B cell (primary cell): ENCODE measurements at regions not wholly inside any gene's neighbourhood (a gene's known extent, or its start where the extent isn't known, plus 50 kb on each side); places are given as distances from the start of the nearest gene placed in this dataset.

Experiments used
- ATAC-seq: fragments of 200-7000 bp; cut with Tn5 transposase; one replicate; pipeline ENCODE4 v1.10.0; 2021; ENCODE audit warnings: low read depth, mild to moderate bottlenecking, moderate number of reproducible peaks, moderate library complexity
- CTCF ChIA-PET: fragments of 350-600 bp; sonication (Branson Sonifier 250); formaldehyde crosslinking; loops from one replicate; lab custom pipeline; 2021; ENCODE audit warnings: antibody characterized with exemption, inconsistent platforms; lab: Charles Lee
- POLR2A ChIA-PET: fragments of 350-600 bp; sonication (Branson Sonifier 250); formaldehyde crosslinking; loops from one replicate; lab custom pipeline; 2021; ENCODE audit warnings: antibody characterized with exemption; lab: Charles Lee
- DNase-seq: peaks from one replicate; pipeline ENCODE4 v3.0.0; 2013
- H2AFZ ChIP-seq: 2 replicates; pipeline ENCODE4 v1.6.1; 2012; ENCODE audit warnings: mild to moderate bottlenecking, low read depth, low read length; ENCODE audit not compliant: insufficient read depth, poor library complexity, severe bottlenecking
- H3K27ac ChIP-seq, 2 donors: 1 replicate in 1 of 2; 2 replicates in 1 of 2; pipeline ENCODE4 v1.5.1; 2012 to 2013; ENCODE audit warnings: low read length in 2 of 2, mild to moderate bottlenecking in 2 of 2, moderate library complexity in 1 of 2
- H3K27me3 ChIP-seq, 4 experiments: fragments of 200-600 bp in 1 of 4; sonication (generic) in 1 of 4; replicated peaks in 1 of 4; 1 replicate in 2 of 4; 2 replicates in 2 of 4; pipeline versions ENCODE4 v1.6.1 to v1.7.0; 2013 to 2016; ENCODE audit warnings: low read length in 3 of 4, mild to moderate bottlenecking in 2 of 4, mixed read lengths in 1 of 4, moderate library complexity in 1 of 4; ENCODE audit not compliant: insufficient read depth in 4 of 4, control insufficient read depth in 3 of 4; ENCODE audit errors: control extremely low read depth in 1 of 4
- H3K36me3 ChIP-seq, 2 experiments: replicated peaks in 1 of 2; 1 replicate in 1 of 2; 2 replicates in 1 of 2; pipeline versions ENCODE4 v1.6.1 to v1.7.1; 2013; ENCODE audit warnings: low read length in 1 of 2; ENCODE audit not compliant: insufficient read depth in 2 of 2, control insufficient read depth in 1 of 2; ENCODE audit errors: control extremely low read depth in 1 of 2, extremely low read depth in 1 of 2
- H3K4me1 ChIP-seq, 2 donors: fragments of 200-600 bp in 1 of 2; sonication (generic) in 1 of 2; 1 replicate in 1 of 2; 2 replicates in 1 of 2; pipeline versions ENCODE4 v1.5.1 to v1.6.1; 2013 to 2017; ENCODE audit warnings: low read length in 2 of 2; ENCODE audit not compliant: control insufficient read depth in 2 of 2, insufficient read depth in 2 of 2
- H3K4me2 ChIP-seq: replicated peaks from 2 replicates; pipeline ENCODE3; 2012; ENCODE audit warnings: mild to moderate bottlenecking, low read depth, low read length; ENCODE audit not compliant: poor library complexity, severe bottlenecking
- H3K4me3 ChIP-seq, 5 experiments: fragments of 200-600 bp in 1 of 5; sonication (generic) in 1 of 5; 1 replicate in 3 of 5; 2 replicates in 2 of 5; pipeline versions ENCODE4 v1.5.1 to v1.7.0; 2011 to 2016; ENCODE audit warnings: low read length in 4 of 5, mild to moderate bottlenecking in 4 of 5, low read depth in 2 of 5, control low read depth in 1 of 5, moderate library complexity in 1 of 5; ENCODE audit not compliant: insufficient read depth in 1 of 5; ENCODE audit errors: control extremely low read depth in 1 of 5, extremely low read depth in 1 of 5
- H3K79me2 ChIP-seq: fragments of 200-600 bp; sonication (generic); one replicate; pipeline ENCODE4 v1.6.0; 2016; ENCODE audit warnings: low read length; ENCODE audit not compliant: control insufficient read depth, insufficient read depth
- H3K9ac ChIP-seq: fragments of 200-600 bp; sonication (generic); 2 replicates; pipeline ENCODE4 v1.6.1; 2017; ENCODE audit warnings: mild to moderate bottlenecking, low read length, moderate library complexity
- H3K9me3 ChIP-seq, 3 donors: one replicate each; pipeline versions ENCODE4 v1.6.1 to v1.7.1; 2013; ENCODE audit warnings: low read length in 2 of 3; ENCODE audit not compliant: control insufficient read depth in 2 of 3, insufficient read depth in 1 of 3; ENCODE audit errors: control extremely low read depth in 1 of 3
- H4K20me1 ChIP-seq: 2 replicates; pipeline ENCODE4 v1.6.0; 2012; ENCODE audit warnings: mild to moderate bottlenecking, low read length; ENCODE audit not compliant: insufficient read depth, control insufficient read depth, poor library complexity, severe bottlenecking
- H3K27ac Mint-ChIP-seq: one replicate; pipeline ENCODE4 v1.8.0; 2021; ENCODE audit warnings: mixed read lengths
- H3K27me3 Mint-ChIP-seq: one replicate; pipeline ENCODE4 v1.8.0; 2021; ENCODE audit warnings: mixed read lengths
- H3K4me1 Mint-ChIP-seq: one replicate; pipeline ENCODE4 v1.8.0; 2021; ENCODE audit warnings: mixed read lengths
- H3K4me3 Mint-ChIP-seq: one replicate; pipeline ENCODE4 v1.8.0; 2021; ENCODE audit warnings: mixed read lengths
- H3K9me3 Mint-ChIP-seq: one replicate; pipeline ENCODE4 v1.8.0; 2022; ENCODE audit warnings: mixed read lengths; ENCODE audit not compliant: insufficient read depth
- CTCF ChIP-seq: fragments of 200-600 bp; IDR thresholded peaks from one replicate; pipeline ENCODE4 v1.8.0; 2022; ENCODE audit warnings: antibody characterized with exemption, mild to moderate bottlenecking
- EZH2 ChIP-seq: IDR thresholded peaks from 2 replicates; pipeline ENCODE4 v1.6.1; 2012; ENCODE audit warnings: borderline replicate concordance, low read depth, mild to moderate bottlenecking, moderate library complexity, low read length; ENCODE audit not compliant: insufficient read depth, poor library complexity, severe bottlenecking
- WGBS: methylation state at CpG from one replicate; pipeline ENCODE4 v1.1.5; 2013; ENCODE audit warnings: missing lambda C conversion rate; ENCODE audit not compliant: insufficient coverage; 5-methylcytosine and 5-hydroxymethylcytosine counted together
- intact Hi-C: fragments of 100-400 bp; cut with micrococcal nuclease; formaldehyde crosslinking; loops from one replicate; pipeline ENCODE4 v1.10.0; 2022

DNA sequence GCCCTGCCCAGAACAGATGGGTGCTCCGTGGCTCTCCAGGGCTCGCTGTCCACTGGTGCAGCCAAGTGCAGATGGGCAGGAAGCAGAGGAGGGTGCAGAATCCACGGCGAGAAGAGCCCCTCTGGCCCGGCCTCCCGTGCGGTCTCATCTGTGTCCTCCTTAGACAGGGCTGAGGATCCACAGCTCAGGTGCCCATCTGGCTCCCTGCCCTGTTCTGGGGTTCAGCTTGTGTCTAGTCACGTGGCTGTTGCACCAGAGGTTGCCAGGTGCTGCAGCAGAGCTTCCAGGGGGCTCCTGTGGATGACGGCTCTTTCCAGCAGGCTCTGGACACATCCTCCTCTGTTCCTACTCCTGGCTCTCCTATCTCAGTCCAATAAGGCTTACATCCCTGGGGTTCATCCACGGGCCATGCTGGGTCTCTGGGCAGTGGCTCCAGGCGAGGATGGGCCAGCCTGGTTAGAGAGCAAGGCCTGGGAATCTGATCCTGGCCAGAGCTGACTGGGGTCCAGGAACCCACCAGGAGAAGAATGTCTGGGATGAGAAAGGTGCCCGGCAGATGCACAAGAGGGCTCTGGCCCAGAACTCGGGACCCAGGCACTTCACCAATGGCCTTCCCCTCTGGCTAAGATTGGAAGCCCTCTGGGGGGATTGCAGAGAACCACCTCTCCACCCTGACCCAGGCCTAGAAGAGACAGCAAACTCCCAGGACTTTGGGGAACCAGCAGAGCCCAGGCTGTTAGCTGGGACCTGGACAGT is 116.3 kb upstream of the ID2 start:
- CTCF ChIA-PET, result interaction anchor here (0.6 kb wide), 1 partner anchor 74 kb away, joined by 3 read pairs; no protein-coding TSS in a partner anchor
- DNase-seq (no peak), ATAC-seq (no peak)
- peaks cover 36% of the 10 kb centered on the region for H3K27me3 Mint-ChIP-seq
- no peak overlapping the region for H2AFZ ChIP-seq
- peaks cover 0 to 20% (median 0%) of the 10 kb centered on the region in 4 experiments for H3K27me3 ChIP-seq
- WGBS, result 90% methylated on average over 13 of the region's 13 CpGs
- no peak overlapping the region for H3K9ac ChIP-seq
- no peaks in the 10 kb centered on the region for H3K4me1 Mint-ChIP-seq
- no peaks in the 10 kb centered on the region for H3K79me2 ChIP-seq
- H3K36me3 ChIP-seq, result no peaks in the 10 kb centered on the region
- no peak overlapping the region for H3K27ac Mint-ChIP-seq
- intact Hi-C loops, result no loop called here
- H3K4me3 Mint-ChIP-seq, result no peak overlapping the region
- H3K9me3 Mint-ChIP-seq, result peaks cover 10% of the 10 kb centered on the region
- H3K4me1 ChIP-seq, result peaks cover 0 to 3% of the 10 kb centered on the region in 2 donors
- H3K27ac ChIP-seq, result no peak overlapping the region
- no peak for TF ChIP-seq CTCF
- no peak for TF ChIP-seq EZH2
- no peaks in the 10 kb centered on the region for H4K20me1 ChIP-seq
- peaks cover 2 to 7% (median 2%) of the 10 kb centered on the region in 3 donors for H3K9me3 ChIP-seq
- H3K4me3 ChIP-seq, result no peak overlapping the region
- POLR2A ChIA-PET, result no interaction called here
- no peak overlapping the region for H3K4me2 ChIP-seq

- Mint-ChIP-seq H3K27ac (no peak overlapping the region), H3K4me3 (no peak overlapping the region), H3K4me1 (peaks cover 2% of the 10 kb centered on the region), H3K27me3 (peaks cover 40% of the 10 kb centered on the region), H3K9me3 (peaks cover 7% of the 10 kb centered on the region)
- Histone ChIP-seq H4K20me1 (no peaks in the 10 kb centered on the region), H3K4me1 (peaks cover 0 to 3% of the 10 kb centered on the region in 2 donors), H3K27ac (no peak overlapping the region), H3K4me3 (no peak overlapping the region), H3K9ac (no peak overlapping the region), H3K36me3 (no peaks in the 10 kb centered on the region), H3K4me2 (no peak overlapping the region), H3K27me3 (peaks cover 0 to 24% (median under 1%) of the 10 kb centered on the region in 4 experiments), H3K9me3 (peaks cover 2 to 7% (median 2%) of the 10 kb centered on the region in 3 donors), H3K79me2 (no peaks in the 10 kb centered on the region), H2AFZ (no peak overlapping the region)
- TF ChIP-seq CTCF, result no peak
- ATAC-seq (no peak), DNase-seq (no peak)
- 96% methylated on average over 4 of the region's 4 CpGs for WGBS
- ChIA-PET CTCF (interaction anchor here (0.6 kb wide), 1 partner anchor 75 kb away, joined by 3 read pairs; no protein-coding TSS in a partner anchor), POLR2A (no interaction called here)
- intact Hi-C loops, result no loop called here
Observed at GRCh38 chr2:8566155-8566670, 115.6 kb upstream of the ID2 start.
